NCI-H2227 (cell line): ENCODE measurements at regions not wholly inside any gene's neighbourhood (a gene's known extent, or its start where the extent isn't known, plus 50 kb on each side); places are given as distances from the start of the nearest gene placed in this dataset.

Source experiments
- DNase-seq: peaks from one replicate; lab custom pipeline; 2025; ENCODE audit not compliant: unreplicated experiment; lab: John Stamatoyannopoulos, UW

DNA sequence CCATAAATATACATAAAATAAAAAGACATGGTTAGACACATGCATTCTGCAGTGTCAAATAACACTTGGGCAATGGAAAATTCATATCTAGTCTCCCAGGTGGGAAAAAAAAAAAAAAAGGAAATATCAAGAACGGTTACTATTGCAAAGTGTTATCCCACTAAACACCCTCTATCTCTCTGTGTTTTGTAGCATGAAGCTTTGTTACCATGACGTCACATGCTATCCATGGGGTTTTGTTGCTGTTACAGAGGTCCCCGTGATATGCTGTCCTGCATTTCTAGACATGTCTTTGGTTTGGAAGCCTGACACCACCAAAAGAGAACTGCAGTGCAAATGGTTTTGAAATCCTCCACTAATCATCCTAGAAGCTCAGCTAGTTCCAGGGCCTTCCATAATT lies 50.7 kb upstream of the TLR3 start:
- no peak for DNase-seq

DNA sequence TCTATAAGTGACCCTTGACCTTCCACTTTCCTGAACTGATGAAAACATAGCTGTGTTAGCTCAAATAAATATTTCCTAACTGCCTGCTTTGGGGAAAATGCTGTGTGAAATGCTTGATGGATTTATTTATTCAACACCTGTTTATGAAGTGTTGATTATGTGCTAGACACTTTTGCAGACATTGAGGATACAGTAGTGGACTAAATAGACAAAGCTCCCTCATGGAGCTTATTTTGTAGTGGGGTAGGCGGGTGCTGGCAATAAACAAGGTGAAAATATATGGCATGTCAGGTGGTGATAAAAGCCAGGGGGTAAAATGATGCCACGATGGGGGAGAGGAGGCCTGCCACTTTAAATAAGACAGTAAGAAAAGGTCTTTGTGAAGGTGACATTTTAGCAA lies 50.2 kb upstream of the TLR3 start:
- DNase-seq, result no peak
